Heart left ventricle (tissue), 16 donors: ENCODE measurements at regions not wholly inside any gene's neighbourhood (a gene's known extent, or its start where the extent isn't known, plus 50 kb on each side); places are given as distances from the start of the nearest gene placed in this dataset.

Experiments used
- ATAC-seq, 4 donors: fragments of 200-7000 bp; cut with Tn5 transposase; one replicate each; pipeline ENCODE4 v1.9.1; 2020 to 2022; ENCODE audit warnings: moderate library complexity in 4 of 4, mild to moderate bottlenecking in 3 of 4, moderate number of reproducible peaks in 1 of 4
- DNase-seq, 5 donors: peaks; one replicate each; pipeline ENCODE4 v3.0.0-alpha.2; 2020
- H3K27ac ChIP-seq, 12 donors: fragments of 200-600 bp; sonication (generic) in 4 of 12; one replicate each; pipeline versions ENCODE4 v1.5.0 to v1.8.0; 2016 to 2022; ENCODE audit warnings: mild to moderate bottlenecking in 2 of 12
- H3K27me3 ChIP-seq, 9 donors: fragments of 200-600 bp; sonication (generic) in 2 of 9; one replicate each; pipeline versions ENCODE4 v1.5.1 to v1.8.0; 2016 to 2022; ENCODE audit warnings: mild to moderate bottlenecking in 3 of 9
- H3K36me3 ChIP-seq, 9 donors: fragments of 200-600 bp; sonication (generic) in 2 of 9; one replicate each; pipeline versions ENCODE4 v1.5.0 to v1.8.0; 2018 to 2022; ENCODE audit warnings: mild to moderate bottlenecking in 2 of 9
- H3K4me1 ChIP-seq, 12 donors: fragments of 200-600 bp; sonication (generic) in 4 of 12; one replicate each; pipeline versions ENCODE4 v1.5.0 to v1.8.0; 2016 to 2022; ENCODE audit warnings: mild to moderate bottlenecking in 3 of 12
- H3K4me3 ChIP-seq, 12 donors: fragments of 200-600 bp; sonication (generic) in 4 of 12; one replicate each; pipeline versions ENCODE4 v1.5.0 to v1.8.0; 2017 to 2022; ENCODE audit warnings: mild to moderate bottlenecking in 9 of 12, moderate library complexity in 4 of 12
- H3K9me3 ChIP-seq, 12 donors: fragments of 200-600 bp; sonication (generic) in 4 of 12; one replicate each; pipeline versions ENCODE4 v1.5.0 to v1.8.0; 2016 to 2022; ENCODE audit warnings: mild to moderate bottlenecking in 1 of 12
- CTCF ChIP-seq, 12 donors: fragments of 200-600 bp; sonication (generic) in 4 of 12; IDR thresholded peaks; one replicate each; pipeline versions ENCODE4 v1.5.0 to v1.8.0; 2018 to 2022; ENCODE audit warnings: antibody characterized with exemption in 12 of 12, mild to moderate bottlenecking in 5 of 12
- POLR2A ChIP-seq, 2 donors: fragments of 450-650 bp; IDR thresholded peaks; one replicate each; pipeline ENCODE4 v1.6.1; 2017; ENCODE audit warnings: antibody characterized with exemption in 2 of 2, mild to moderate bottlenecking in 2 of 2, moderate library complexity in 2 of 2
- WGBS, 4 donors: extraction: QIAGEN DNeasy Blood & Tissue Kit in 2 of 4; methylation state at CpG; one replicate each; pipeline versions ENCODE4 v1.1.5 to v1.1.7; 2013 to 2018; 5-methylcytosine and 5-hydroxymethylcytosine counted together
- intact Hi-C, 10 donors: fragments of 100-400 bp; cut with DNase I; formaldehyde crosslinking; loops; one replicate each; pipeline versions ENCODE4 v1.11.1 to v1.14.2; 2022
- donor health status: ischemic (EF 13 %, LVEDD 7.1; RV severe dilation, severe dysfunction).
- donor health status: healthy with polysubstance abuse.
- donor health status: DM: no; HTN: yes; CAD: no.
- donor health status: DM: no; HTN: no; CAD: no.
- donor health status: ischemic (EF 25% LVEDD 6.9; RV normal size, moderate dysfunction).
- donor health status: ischemic (EF 25% LVEDD 5.7; RV mildly dilated, moderate dysfunction).
- donor health status: healthy.
- donor health status: DM: yes; HTN: yes; CAD: no.
- donor health status: ischemic (EF 35%, LVEDD 5.7; RV mildly dilated, moderate dysfunction).
- donor health status: nonischemic (EF 11% LVEDD 7.7; RV severe dilation, severe dysfunction).
- donor health status: DM: yes; HTN: yes; CAD: no.
- donor health status: PGD.
- donor health status: ischemic (EF 29% LVEDD 5.4; RV normal size, mild dysfunction).
- donor health status: nonischemic (EF 23%, LVEDD 6.1; RV moderate dilation, normal function).

- no peaks in the 10 kb centered on the region for H3K27me3 ChIP-seq
- intact Hi-C loops: no loop called here
- ATAC-seq: no peak
- H3K4me3 ChIP-seq: no peak overlapping the region
- no peaks in the 10 kb centered on the region for H3K4me1 ChIP-seq
- no peaks in the 10 kb centered on the region for H3K9me3 ChIP-seq
- H3K36me3 ChIP-seq: no peaks in the 10 kb centered on the region
- no peak for DNase-seq
- WGBS, 4 donors: 84% methylated on average over 2 of the region's 2 CpGs; no CpG with 5 or more reads in 2 of the 4 donors
- H3K27ac ChIP-seq: no peak overlapping the region
- no peak for TF ChIP-seq POLR2A (IDR thresholded peaks at IDR 0.05)
- no peak for TF ChIP-seq CTCF (IDR thresholded peaks at IDR 0.05)
Observed at GRCh38 chrY:15312166-15312565, 787.8 kb downstream of the NLGN4Y start.

- no peak overlapping the region for H3K4me3 ChIP-seq
- 85 to 90% methylated on average over 2 of the region's 2 CpGs; no CpG with 5 or more reads in 2 of the 4 donors for WGBS, 4 donors
- DNase-seq (no peak), ATAC-seq (no peak)
- no peaks in the 10 kb centered on the region for H3K27me3 ChIP-seq
- no peaks in the 10 kb centered on the region for H3K9me3 ChIP-seq
- no peaks in the 10 kb centered on the region for H3K4me1 ChIP-seq
- no peak overlapping the region for H3K27ac ChIP-seq
- no peaks in the 10 kb centered on the region for H3K36me3 ChIP-seq
- TF ChIP-seq POLR2A (IDR thresholded peaks at IDR 0.05) (no peak), CTCF (IDR thresholded peaks at IDR 0.05) (no peak)
- intact Hi-C loops: no loop called here
Observed at GRCh38 chrY:15324189-15324588, 799.9 kb downstream of the NLGN4Y start.

- DNase-seq (no peak), ATAC-seq (no peak)
- H3K4me1 ChIP-seq: no peaks in the 10 kb centered on the region
- WGBS, 4 donors: 73 to 74% methylated on average over 3 of the region's 3 CpGs; no CpG with 5 or more reads in 2 of the 4 donors
- intact Hi-C loops: no loop called here
- no peaks in the 10 kb centered on the region for H3K9me3 ChIP-seq
- no peak overlapping the region for H3K27ac ChIP-seq
- H3K4me3 ChIP-seq: no peak overlapping the region
- TF ChIP-seq POLR2A (IDR thresholded peaks at IDR 0.05) (no peak), CTCF (IDR thresholded peaks at IDR 0.05) (no peak)
- no peaks in the 10 kb centered on the region for H3K36me3 ChIP-seq
- H3K27me3 ChIP-seq: no peaks in the 10 kb centered on the region
Observed at GRCh38 chrY:15325201-15325600, 800.9 kb downstream of the NLGN4Y start.

- no peak for ATAC-seq
- WGBS, 4 donors: 64 to 72% methylated on average over 5 of the region's 5 CpGs; no CpG with 5 or more reads in 2 of the 4 donors
- intact Hi-C loops: no loop called here
- no peak for TF ChIP-seq POLR2A (IDR thresholded peaks at IDR 0.05)
- TF ChIP-seq CTCF (IDR thresholded peaks at IDR 0.05): no peak
- Histone ChIP-seq H3K27me3 (no peaks in the 10 kb centered on the region), H3K4me3 (no peak overlapping the region), H3K4me1 (no peaks in the 10 kb centered on the region), H3K27ac (no peak overlapping the region), H3K36me3 (no peaks in the 10 kb centered on the region), H3K9me3 (no peaks in the 10 kb centered on the region)
- no peak for DNase-seq
Observed at GRCh38 chrY:15326673-15327072, 802.3 kb downstream of the NLGN4Y start.
